ENCODE measurements at regions not wholly inside any gene's neighbourhood (a gene's known extent, or its start where the extent isn't known, plus 50 kb on each side); places are given as distances from the start of the nearest gene placed in this dataset.
A peak's percentile ranks its signal among the peaks of the same experiment; 100 is the strongest.

DNA sequence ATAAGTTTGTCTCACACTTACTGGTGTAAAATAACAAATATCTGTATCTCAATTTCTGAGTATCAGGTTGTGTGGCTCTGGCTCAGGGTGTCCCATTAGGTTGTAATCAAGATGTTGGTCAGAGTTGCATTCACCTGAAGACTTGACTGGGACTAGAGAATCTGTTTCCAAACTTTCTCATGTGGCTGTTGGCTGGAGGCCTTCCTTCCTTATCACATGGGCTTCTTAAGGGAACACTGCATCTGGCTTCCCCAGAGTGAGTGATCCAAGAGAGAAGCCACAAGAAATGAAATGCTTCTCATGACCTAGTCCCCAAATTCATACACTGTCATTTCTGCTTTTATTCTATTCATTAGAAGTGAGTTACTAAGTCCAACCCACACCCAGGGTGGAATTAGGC is 568.4 kb upstream of the CAMK1G start:
- DNase-seq (ENCODE audit: extremely low spot score), result no peak
- H3K9me3 ChIP-seq, result peaks cover 0 to 6% (median 0%) of the 10 kb centered on the region in 4 donors
- H3K36me3 ChIP-seq, result no peaks in the 10 kb centered on the region
- intact Hi-C loops (cut with DNase I), result no loop called here
- H3K4me1 ChIP-seq, result no peaks in the 10 kb centered on the region
- no peak overlapping the region for H3K4me3 ChIP-seq
- TF ChIP-seq POLR2AphosphoS5 (IDR thresholded peaks at IDR 0.05) (no peak), EP300 (IDR thresholded peaks at IDR 0.05) (no peak), POLR2A (IDR thresholded peaks at IDR 0.05; ENCODE audit: low read depth) (no peak)
- TF ChIP-seq, protein P1, sequence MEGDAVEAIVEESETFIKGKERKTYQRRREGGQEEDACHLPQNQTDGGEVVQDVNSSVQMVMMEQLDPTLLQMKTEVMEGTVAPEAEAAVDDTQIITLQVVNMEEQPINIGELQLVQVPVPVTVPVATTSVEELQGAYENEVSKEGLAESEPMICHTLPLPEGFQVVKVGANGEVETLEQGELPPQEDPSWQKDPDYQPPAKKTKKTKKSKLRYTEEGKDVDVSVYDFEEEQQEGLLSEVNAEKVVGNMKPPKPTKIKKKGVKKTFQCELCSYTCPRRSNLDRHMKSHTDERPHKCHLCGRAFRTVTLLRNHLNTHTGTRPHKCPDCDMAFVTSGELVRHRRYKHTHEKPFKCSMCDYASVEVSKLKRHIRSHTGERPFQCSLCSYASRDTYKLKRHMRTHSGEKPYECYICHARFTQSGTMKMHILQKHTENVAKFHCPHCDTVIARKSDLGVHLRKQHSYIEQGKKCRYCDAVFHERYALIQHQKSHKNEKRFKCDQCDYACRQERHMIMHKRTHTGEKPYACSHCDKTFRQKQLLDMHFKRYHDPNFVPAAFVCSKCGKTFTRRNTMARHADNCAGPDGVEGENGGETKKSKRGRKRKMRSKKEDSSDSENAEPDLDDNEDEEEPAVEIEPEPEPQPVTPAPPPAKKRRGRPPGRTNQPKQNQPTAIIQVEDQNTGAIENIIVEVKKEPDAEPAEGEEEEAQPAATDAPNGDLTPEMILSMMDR (IDR thresholded peaks at IDR 0.05), result no peak
- H3K27ac ChIP-seq (replicated peaks in 1 of 4), result no peak overlapping the region
- no peaks in the 10 kb centered on the region for H3K27me3 ChIP-seq

DNA sequence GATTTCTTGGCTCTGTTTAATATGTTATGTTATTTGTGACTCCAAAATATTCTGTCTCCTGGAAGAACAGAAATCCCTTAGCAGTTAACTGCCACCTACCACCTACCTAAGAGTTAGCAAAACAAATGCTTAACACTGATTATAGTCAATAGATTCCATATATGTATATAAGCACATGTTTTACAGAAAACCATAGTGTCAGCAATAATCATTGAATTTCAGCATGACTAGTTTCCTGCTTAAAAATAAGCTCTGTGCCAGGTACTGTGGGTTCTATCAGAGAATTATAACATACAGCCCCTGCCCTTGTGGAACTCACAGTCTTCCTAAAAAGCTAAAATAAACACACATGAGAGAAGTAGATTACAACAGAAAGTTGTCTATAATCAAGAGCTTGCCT is 561.9 kb upstream of the CAMK1G start:
- DNase-seq (ENCODE audit: extremely low spot score), result no peak
- Histone ChIP-seq H3K4me1 (no peaks in the 10 kb centered on the region), H3K4me3 (no peak overlapping the region), H3K27me3 (no peaks in the 10 kb centered on the region), H3K9me3 (peaks cover 0 to 10% (median 0%) of the 10 kb centered on the region in 4 donors), H3K27ac (replicated peaks in 1 of 4) (no peak overlapping the region), H3K36me3 (no peaks in the 10 kb centered on the region)
- TF ChIP-seq POLR2A (IDR thresholded peaks at IDR 0.05; ENCODE audit: low read depth) (no peak), EP300 (IDR thresholded peaks at IDR 0.05) (no peak), POLR2AphosphoS5 (IDR thresholded peaks at IDR 0.05) (no peak)
- TF ChIP-seq, protein P1 (IDR thresholded peaks at IDR 0.05), result no peak
- intact Hi-C loops (cut with DNase I), result no loop called here

GRCh38 chr1:209023790-209024189 is 559.7 kb upstream of the CAMK1G start:
- Histone ChIP-seq H3K27ac (replicated peaks in 1 of 4) (no peak overlapping the region), H3K36me3 (no peaks in the 10 kb centered on the region), H3K9me3 (peaks cover 0 to 10% (median 0%) of the 10 kb centered on the region in 4 donors), H3K27me3 (no peaks in the 10 kb centered on the region), H3K4me3 (no peak overlapping the region), H3K4me1 (no peaks in the 10 kb centered on the region)
- intact Hi-C loops (cut with DNase I), result no loop called here
- TF ChIP-seq POLR2A (IDR thresholded peaks at IDR 0.05; ENCODE audit: low read depth) (no peak), POLR2AphosphoS5 (IDR thresholded peaks at IDR 0.05) (no peak), EP300 (IDR thresholded peaks at IDR 0.05) (no peak)
- TF ChIP-seq, protein P1 (IDR thresholded peaks at IDR 0.05), result no peak
- 67% methylated on average over 2 of the region's 2 CpGs for WGBS
- DNase-seq (ENCODE audit: extremely low spot score), result peak; percentile 55

GRCh38 chr1:209029737-209030136 is 553.8 kb upstream of the CAMK1G start:
- TF ChIP-seq POLR2A (IDR thresholded peaks at IDR 0.05; ENCODE audit: low read depth) (no peak), POLR2AphosphoS5 (IDR thresholded peaks at IDR 0.05) (no peak), EP300 (IDR thresholded peaks at IDR 0.05) (no peak)
- TF ChIP-seq, protein P1 (IDR thresholded peaks at IDR 0.05), result no peak
- H3K4me1 ChIP-seq, result no peaks in the 10 kb centered on the region
- H3K27me3 ChIP-seq, result no peaks in the 10 kb centered on the region
- intact Hi-C loops (cut with DNase I), result no loop called here
- no peak overlapping the region for H3K4me3 ChIP-seq
- no peaks in the 10 kb centered on the region for H3K9me3 ChIP-seq
- H3K27ac ChIP-seq (replicated peaks in 1 of 4), result no peak overlapping the region
- DNase-seq (ENCODE audit: extremely low spot score), result no peak
- WGBS, result 75% methylated on average over 1 of the region's 1 CpG
- no peaks in the 10 kb centered on the region for H3K36me3 ChIP-seq

DNA sequence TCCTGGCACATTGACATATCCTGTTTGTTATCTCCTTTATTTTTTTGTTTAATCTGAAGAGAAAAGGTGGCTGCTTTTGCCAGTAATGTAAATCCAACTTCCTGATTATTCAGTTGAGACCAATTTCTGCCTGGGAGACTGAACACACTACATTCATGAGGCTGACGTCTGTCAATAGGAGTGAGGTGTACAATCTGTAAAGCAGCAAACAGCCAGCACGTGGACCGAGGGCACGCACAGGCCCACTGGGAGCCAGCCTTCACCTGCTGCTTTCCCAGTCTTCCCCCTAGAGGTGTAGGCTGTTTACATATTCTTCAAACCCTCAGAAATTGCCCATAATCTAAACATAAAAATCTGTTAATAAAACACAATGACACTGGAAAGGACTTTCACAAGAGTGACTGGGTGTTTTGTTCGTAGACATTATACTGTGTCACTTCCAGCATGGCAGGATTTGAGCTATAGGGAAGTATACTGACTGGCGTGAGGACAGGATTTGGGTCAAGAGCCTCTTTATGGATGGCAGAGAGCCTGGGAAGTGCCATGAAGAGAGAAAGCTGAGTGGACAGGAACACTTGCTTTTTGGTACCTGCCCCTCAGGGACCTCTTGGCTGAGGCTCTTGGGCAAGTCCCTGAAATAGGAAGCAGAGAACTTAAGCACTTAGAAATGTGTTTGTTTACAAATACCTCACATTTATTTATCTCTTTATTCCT is 552.9 kb upstream of the CAMK1G start:
- Histone ChIP-seq H3K4me3 (no peak overlapping the region), H3K36me3 (no peaks in the 10 kb centered on the region), H3K4me1 (no peaks in the 10 kb centered on the region), H3K27me3 (no peaks in the 10 kb centered on the region), H3K27ac (replicated peaks in 1 of 4) (no peak overlapping the region), H3K9me3 (no peaks in the 10 kb centered on the region)
- WGBS, result 82% methylated on average over 6 of the region's 6 CpGs
- DNase-seq (ENCODE audit: extremely low spot score), result peak; percentile 70
- TF ChIP-seq, protein P1 (IDR thresholded peaks at IDR 0.05), result no peak
- no peak for TF ChIP-seq EP300 (IDR thresholded peaks at IDR 0.05)
- no peak for TF ChIP-seq POLR2AphosphoS5 (IDR thresholded peaks at IDR 0.05)
- no peak for TF ChIP-seq POLR2A (IDR thresholded peaks at IDR 0.05; ENCODE audit: low read depth)
- intact Hi-C loops (cut with DNase I), result no loop called here
